HG02588 (cell line): ENCODE measurements at regions not wholly inside any gene's neighbourhood (a gene's known extent, or its start where the extent isn't known, plus 50 kb on each side); places are given as distances from the start of the nearest gene placed in this dataset.
"Not testable (repeated sequence)": the region's sequence is repeated elsewhere in the genome, so short reads cannot be mapped to it uniquely, and the experiment has no call there.

Source experiments
- ATAC-seq: cut with Tn5 transposase; IDR thresholded peaks from one replicate; pipeline ENCODE4 v1.9.1; 2021; ENCODE audit warnings: mild to moderate bottlenecking, moderate library complexity; ENCODE audit not compliant: unreplicated experiment

- ATAC-seq: no peak
These were observed 98.2 kb upstream of the PMAIP1 start for GRCh38 chr18:59801576-59801975.

GRCh38 chr18:59800897-59801296 is 98.9 kb upstream of the PMAIP1 start:
- no peak for ATAC-seq

DNA sequence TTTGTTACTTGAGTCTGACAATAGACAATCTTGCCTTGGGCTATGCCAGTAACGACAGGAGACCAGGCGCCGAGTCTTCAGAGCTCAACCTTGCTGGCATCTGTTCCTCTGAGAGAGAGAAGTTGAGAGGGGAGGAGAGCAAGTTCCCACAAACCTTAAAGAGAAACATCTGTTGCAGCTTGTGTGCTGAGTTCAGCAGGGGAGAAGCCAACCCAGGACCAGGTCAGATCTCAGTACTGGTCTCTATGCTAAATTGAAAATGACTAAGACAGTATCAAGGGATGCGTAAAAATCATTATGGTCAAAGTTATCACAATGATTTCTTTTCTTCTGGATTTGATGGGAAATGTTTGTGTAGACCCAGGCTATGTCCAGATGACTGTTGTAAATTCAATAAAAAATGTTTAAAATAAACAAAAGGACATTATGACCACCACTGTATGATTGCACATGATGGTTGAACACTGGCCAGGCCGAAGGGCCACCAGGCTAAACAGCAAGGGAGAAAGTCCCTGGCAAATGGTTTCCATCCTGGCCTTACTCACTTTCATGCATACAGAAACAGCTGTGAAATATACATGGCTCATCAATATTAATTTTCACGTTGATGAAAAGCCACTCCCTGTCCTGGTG is 100.3 kb upstream of the PMAIP1 start:
- no peak for ATAC-seq

DNA sequence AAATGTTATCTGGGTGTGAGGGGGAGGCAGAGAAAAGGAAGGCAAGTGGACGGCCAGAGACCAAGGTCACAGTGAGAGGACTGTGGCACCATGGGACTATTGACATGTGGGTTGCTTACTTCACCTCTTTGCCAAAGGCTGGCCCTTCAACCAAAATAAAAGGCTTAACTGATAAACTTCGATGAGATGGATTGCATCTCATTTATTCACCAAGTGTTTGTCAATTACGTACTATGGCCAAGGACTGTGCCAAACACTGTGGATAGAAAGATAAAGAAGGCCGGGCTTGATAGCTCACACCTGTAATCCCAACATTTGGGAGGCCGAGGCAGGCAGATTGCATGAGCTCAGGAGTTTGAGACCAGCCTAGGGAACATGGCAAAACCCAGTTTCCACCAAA is 98.7 kb upstream of the CCBE1 start:
- no peak for ATAC-seq

DNA sequence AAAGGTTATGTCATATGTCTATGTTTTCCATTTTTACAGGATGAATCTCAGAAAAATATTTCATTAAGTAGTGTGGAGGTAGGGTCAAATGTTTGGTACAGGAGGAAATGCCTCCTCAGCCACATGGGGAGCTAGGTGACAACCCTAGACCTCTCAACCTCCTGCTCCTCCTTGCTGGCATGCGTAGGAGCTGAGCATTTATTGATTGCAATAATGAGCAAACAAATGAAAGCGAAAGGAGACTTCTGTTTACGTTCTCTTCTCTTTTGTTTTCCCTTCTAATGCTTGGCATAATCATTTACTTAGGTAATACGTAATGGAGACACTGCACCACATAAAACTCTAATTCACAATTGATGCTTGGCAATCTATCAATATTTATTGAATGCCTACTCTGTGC is 95.1 kb upstream of the CCBE1 start:
- ATAC-seq: no peak

- not testable (repeated sequence) for ATAC-seq
These were observed 93.2 kb upstream of the CCBE1 start for GRCh38 chr18:59790346-59790936.

- ATAC-seq: no peak
These were observed 91.5 kb upstream of the CCBE1 start for GRCh38 chr18:59788791-59789106.

DNA sequence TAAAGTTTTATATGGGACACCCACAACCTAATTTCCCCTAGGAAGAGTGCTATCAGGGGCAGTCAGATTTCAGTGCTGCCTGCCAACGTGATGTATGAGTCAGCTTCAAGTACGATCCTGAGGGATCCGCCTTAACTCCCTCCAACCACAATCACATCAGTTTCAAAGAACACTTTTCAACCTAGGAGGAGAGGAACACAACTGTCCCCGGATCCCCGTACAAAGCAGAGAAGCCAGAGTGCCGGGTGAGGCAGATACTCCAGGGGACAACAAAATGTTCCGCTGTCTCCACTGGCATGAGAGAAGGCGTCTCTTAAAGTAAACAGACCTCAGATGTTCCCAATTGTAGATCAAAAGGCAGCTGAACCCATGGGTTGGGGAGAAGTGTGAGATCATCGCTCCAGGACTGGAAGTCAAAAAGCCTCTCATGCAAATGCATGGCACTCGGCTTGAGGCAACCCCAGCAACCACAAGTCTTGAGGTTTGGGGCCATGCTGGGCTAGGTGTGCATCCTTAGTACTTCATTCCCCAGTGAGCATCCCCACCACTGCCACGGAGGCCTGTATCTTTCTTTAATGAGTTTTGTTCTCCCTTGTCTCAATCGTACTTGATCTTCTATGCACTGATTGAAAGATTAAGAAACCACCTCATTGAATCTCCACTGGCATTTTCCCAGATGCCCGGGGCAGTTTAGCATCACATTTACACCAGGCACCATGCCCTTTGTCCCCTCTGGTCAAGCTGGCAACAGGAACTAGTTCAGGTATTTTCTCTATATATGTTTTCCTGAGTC is 91.0 kb upstream of the CCBE1 start:
- ATAC-seq: no peak

- ATAC-seq: no peak
These were observed 87.5 kb upstream of the CCBE1 start for GRCh38 chr18:59784694-59785093.

DNA sequence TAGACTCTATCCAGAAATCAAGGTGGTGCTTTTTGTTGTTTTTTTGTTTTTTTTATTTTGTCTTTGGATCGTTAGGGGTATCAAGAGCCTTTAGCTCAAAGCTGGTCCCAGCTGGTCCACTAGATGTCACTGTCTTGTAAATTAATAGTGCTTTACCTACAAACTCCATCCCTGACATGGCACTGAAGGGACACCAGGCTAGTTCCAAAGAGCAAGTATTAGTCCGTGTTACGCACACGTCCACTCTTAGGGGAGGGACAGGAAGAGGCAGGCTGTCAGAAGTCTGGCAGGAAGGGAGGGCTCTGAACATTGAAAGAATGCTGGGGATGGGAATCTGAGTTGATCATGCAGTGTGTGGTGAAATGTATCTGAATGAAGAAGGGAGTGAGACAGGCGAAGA is 85.9 kb upstream of the CCBE1 start:
- no peak for ATAC-seq

GRCh38 chr18:59779979-59780378 is 82.8 kb upstream of the CCBE1 start:
- ATAC-seq: no peak

- no peak for ATAC-seq
These were observed 81.2 kb upstream of the CCBE1 start for GRCh38 chr18:59778434-59778833.

DNA sequence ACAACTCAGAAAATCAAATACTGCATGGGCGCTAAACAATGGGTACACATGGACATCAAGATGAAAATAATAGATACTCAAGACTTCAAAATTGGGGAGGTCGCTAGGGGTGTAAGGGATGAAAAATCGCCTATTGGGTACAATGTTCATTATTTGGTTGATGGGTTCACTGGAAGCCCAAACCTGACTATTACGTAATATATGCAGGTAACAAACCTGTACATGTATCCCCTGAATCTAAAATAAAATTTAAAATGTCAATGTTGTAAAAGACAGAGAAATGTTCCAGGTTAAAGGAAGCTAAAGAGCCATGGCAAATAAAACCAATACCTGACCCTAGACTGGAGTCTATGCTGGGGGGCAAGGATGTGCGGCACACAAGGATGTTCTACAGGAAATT is 80.4 kb upstream of the CCBE1 start:
- ATAC-seq: no peak

DNA sequence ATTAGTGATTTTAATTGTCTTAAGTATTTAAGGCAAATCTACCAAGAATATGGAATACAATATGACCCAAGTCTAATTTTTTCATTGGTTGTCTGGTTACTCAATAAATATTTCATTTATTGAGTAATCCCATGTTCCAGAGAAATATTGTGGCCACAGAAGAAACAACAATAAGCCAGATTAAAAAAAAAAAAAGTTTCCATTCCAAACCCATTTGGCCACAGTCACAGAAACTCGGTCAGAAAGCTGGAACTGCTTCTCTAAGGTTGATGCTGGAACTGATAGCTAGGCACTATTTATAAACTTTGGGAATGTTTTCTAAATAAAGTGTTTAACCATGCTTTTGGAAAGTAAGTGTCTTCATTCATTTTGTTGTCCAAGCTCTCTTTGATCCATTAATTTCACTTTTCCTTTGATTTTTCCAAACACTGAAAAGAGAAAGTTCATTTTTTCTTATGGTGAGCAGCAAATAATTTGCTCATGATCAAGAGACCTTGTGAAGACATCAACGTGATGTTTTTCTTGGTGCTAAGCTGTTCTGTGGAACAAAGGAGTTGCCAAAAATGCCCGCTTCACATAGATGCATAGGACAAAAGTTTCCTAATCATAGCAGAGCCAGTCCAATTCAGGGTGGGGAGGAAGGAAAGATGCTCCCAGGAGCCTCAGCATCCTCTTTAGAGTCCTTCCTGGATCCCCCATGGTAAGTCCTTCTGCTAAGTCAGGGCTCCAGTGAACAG is 72.1 kb upstream of the CCBE1 start:
- ATAC-seq: no peak

DNA sequence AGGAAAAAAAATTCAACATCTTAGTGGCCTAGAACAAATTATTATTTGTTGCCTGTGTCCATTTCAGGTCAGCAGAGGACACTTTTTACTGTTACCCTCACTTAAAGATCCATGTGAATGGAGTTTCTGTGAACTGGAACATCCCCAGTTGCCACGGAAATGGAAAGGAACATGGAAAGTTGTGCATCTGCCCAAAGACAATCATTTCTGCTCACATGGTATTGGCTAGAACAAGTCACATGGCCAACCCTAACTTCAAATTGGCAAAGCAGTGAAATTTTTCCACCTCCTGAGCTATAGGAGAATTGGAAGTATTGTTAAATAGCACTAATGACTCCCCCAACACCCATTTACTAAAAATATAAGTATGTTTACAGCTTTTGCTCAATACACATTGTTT is 71.2 kb upstream of the CCBE1 start:
- ATAC-seq: no peak

- no peak for ATAC-seq
These were observed 70.5 kb upstream of the CCBE1 start for GRCh38 chr18:59767732-59768131.

GRCh38 chr18:59765343-59765742 is 68.1 kb upstream of the CCBE1 start:
- ATAC-seq: no peak

GRCh38 chr18:59764281-59764680 is 67.1 kb upstream of the CCBE1 start:
- ATAC-seq: no peak

GRCh38 chr18:59763541-59764136 is 66.4 kb upstream of the CCBE1 start:
- no peak for ATAC-seq

GRCh38 chr18:59760619-59761600 is 63.7 kb upstream of the CCBE1 start:
- no peak for ATAC-seq
